HG03565 (cell line): ENCODE measurements at regions not wholly inside any gene's neighbourhood (a gene's known extent, or its start where the extent isn't known, plus 50 kb on each side); places are given as distances from the start of the nearest gene placed in this dataset.

Source experiments
- ATAC-seq: cut with Tn5 transposase; IDR thresholded peaks from one replicate; pipeline ENCODE4 v1.9.1; 2021; ENCODE audit warnings: mild to moderate bottlenecking, moderate library complexity; ENCODE audit not compliant: unreplicated experiment

- ATAC-seq = no peak
Measured at GRCh38 chr4:20577702-20578101, 122.6 kb upstream of the PACRGL start.

- no peak for ATAC-seq
Measured at GRCh38 chr4:20580907-20581306, 119.4 kb upstream of the PACRGL start.

GRCh38 chr4:20589436-20589835 lies 110.8 kb upstream of the PACRGL start:
- ATAC-seq = no peak

DNA sequence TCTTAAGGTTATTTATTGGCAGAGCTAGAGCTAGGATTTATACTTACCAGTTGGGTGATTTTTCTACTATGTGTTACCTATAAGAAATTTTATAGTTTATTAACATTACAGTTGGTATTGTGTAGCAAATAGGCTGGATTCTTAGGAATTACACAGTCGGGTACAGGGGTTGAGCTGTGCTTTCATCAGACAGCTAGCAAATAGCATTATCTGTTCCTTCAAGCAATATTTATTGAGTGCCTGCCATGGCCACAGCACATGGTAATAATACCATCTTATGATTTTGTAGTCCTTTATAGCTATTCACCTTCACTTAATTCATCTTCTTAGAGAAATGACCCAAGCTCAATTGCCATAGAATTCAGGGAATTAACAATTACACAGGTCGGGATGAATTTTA lies 109.4 kb upstream of the PACRGL start:
- ATAC-seq = no peak

DNA sequence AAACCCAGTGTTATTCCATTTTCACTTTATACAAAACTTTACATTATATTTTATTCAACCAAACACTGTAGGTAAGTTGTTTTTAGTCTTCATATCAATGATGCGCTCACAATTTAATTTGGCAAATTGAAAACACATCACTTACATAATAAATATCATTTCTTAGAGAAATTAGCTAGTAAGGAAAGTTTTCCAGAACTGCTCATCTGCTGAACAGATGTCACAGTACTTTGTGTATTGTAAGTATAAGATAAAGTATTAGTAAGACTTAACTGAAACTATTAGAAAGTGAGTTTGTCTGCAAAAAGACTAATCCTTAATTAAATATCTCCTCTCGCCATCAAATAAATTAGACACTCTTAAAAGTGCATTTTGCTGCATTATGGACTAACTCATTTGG lies 108.7 kb upstream of the PACRGL start:
- no peak for ATAC-seq

GRCh38 chr4:20592013-20592412 lies 108.2 kb upstream of the PACRGL start:
- ATAC-seq = no peak

GRCh38 chr4:20592663-20593062 lies 107.6 kb upstream of the PACRGL start:
- no peak for ATAC-seq

DNA sequence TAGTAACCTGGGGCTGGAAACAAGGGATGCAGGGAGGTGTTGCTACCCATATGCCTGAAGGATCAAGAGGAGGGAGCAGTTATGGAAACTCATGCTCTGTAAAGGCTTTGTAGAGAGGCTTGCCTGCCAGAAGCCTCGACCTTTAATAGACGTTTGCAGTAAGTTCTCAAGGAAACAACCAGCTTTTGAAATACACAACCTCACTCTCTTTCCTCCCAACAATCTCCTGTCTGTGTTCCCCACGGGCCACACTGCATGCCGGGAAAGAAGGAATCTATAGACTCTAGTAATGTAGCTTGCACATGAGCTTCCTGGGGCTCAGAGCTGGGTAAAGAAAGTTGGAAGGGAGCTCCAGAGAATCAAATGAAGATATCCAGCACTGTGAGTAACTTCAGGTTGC lies 101.6 kb upstream of the PACRGL start:
- ATAC-seq = no peak

DNA sequence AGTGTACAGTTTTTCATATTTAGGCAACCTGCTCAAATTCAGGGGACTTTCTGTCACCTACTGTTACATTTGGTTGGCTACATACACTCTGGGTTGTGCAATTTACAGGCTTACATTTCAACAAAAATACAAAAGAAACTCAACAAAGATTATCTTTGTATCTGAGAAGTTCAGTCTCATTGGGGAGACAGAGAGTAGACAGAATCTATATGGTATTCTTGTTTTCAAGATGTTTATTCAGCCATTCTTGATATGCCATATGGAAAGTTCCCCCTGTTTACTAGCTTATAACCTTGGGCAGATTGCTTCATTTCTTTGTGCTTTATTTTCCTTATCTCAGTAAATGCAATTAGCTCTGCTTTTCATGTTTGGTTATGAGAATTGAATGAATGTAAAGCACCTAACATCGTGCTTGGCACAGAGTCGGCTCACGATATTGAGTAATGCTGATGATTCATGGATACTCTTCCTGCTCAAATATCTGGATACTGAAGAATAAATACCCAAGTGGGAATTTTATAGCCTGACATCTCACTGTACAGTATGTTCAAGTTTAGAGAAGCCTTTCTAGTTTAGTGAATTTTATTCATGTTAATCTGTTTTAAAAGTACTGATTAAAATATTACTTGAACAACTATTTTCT lies 96.5 kb upstream of the PACRGL start:
- ATAC-seq = no peak

DNA sequence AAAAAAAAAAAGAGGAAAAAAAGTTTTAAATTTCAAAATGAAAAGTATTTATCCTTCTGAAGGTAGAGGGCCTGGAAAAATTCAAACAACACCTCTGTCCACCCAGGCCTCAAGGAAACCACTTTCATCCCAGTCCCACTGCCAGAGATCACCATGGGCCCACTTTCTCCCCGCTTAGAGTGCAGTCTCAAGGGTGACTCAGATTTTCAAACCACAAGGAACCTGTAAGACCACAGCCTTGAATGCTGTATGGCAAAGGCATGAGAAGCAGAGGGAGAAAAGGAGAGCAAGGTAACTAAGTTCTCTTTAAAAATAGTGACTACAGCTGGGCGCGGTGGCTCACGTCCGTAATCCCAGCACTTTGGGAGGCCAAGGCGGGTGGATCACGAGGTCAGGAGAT lies 87.9 kb upstream of the PACRGL start:
- no peak for ATAC-seq

- no peak for ATAC-seq
Measured at GRCh38 chr4:20614816-20615215, 85.4 kb upstream of the PACRGL start.

GRCh38 chr4:20615486-20616260 lies 84.6 kb upstream of the PACRGL start:
- ATAC-seq = no peak

- no peak for ATAC-seq
Measured at GRCh38 chr4:20616313-20616712, 83.9 kb upstream of the PACRGL start.

GRCh38 chr4:20616848-20617247 lies 83.4 kb upstream of the PACRGL start:
- ATAC-seq = no peak

DNA sequence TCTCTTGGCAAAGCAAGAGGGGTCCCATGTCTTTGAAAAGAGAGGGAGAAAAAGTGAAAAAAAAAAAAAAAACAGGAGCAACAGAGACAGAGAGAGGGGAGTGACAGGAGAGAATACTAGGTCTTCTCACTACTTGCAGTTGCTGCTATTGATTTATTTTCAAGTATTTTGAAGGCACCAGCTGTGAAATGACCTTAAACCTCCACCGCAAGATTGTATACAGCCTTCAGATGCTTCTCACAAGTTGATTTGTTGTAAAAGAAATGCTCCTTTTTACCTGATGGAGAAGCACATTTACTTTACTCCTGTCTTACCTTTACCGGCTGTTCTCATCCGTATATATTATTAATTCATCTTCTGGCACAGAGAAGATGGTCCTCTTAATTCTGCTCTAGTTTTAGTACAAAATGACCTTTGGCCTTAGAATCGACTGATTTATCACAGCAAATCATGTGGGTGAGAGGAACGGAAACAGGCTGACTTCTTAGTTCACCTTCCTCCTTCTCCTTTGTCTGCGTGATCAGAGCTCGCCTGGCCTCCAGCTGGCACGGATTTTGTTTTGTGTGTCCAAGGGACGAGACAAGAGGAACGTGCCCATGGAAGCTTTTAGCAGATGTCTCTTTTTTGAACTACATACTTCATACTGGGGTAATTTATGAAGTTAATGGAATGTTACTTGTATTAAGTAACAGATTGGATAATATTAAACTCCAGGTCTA lies 82.4 kb upstream of the PACRGL start:
- no peak for ATAC-seq

DNA sequence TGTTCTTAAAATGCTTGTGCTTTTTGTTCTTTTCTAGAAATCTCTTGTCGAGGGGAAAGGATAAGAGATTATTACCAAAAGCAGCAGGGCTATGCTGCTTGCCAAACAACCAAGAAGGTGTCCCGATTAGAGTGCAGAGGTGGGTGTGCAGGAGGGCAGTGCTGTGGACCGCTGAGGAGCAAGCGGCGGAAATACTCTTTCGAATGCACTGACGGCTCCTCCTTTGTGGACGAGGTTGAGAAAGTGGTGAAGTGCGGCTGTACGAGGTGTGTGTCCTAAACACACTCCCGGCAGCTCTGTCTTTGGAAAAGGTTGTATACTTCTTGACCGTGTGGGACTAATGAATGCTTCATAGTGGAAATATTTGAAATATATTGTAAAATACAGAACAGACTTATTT lies 81.5 kb upstream of the PACRGL start:
- no peak for ATAC-seq

- ATAC-seq = no peak
Measured at GRCh38 chr4:20621476-20621875, 78.8 kb upstream of the PACRGL start.

DNA sequence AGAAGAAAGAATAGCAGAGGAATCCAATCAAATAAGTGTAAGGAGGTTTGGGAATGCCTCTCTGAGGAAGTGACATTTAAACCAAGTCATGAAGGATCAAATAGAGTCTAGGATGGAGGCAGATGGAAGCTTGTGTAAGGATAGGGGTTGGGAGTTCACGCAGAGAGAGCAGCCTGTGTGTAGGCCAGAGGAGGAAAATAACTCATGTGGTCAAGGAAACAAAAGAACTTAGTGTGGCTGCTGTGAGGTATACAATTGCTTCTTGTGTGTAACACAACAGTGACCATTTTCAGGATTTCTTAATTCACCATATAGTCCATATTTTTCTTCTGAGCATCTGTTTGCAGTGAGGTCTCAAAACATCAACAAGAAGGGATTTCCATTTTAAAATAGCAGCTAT lies 77.6 kb upstream of the PACRGL start:
- ATAC-seq = no peak

- no peak for ATAC-seq
Measured at GRCh38 chr4:20623939-20624338, 76.3 kb upstream of the PACRGL start.

DNA sequence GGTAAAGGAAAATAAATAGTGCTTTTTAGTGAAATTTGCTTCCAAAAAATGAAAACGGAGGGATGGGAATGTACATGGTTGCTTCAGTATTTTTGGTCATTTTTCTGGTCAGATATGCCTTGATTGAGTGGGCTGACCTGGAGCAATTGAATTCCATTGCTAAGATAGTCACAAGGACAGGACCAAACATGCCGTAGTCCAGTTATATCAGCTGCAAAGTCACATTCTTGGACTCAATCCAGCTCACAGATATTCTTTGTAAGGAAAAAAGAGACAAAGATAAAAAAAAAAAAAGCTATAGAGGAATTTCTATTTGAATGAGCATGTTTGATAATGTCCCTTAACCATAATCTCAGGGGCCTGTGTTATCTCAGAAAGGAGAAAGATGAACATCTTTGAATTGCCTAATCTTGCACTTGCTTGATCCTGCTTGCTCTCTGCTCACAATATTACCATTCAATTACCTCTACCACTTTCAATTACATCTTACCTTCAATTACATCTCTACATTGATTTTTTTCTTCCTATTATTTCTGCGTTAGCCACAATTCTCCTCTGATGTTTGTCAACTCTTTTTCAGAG lies 75.4 kb upstream of the PACRGL start:
- ATAC-seq = no peak

DNA sequence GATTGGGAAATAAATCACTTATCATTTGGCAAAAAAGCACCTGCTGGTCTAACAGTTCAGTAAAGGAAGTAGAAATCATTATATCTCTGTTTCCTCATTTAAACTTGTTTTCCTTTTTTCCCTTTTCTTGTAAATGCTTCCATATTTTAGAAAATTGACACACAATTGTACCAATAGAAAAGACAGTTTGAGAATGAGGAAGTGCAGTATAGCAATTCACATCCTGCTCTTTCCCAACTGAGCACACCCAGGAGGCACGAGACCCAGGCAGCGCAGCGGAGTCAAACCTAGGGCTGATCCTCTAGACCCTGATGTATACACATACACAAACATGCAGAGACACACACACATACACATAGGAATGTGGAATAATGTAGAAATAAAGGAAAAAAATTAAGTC lies 74.8 kb upstream of the PACRGL start:
- no peak for ATAC-seq
